NOMO-1 treated with DMSO at 0.1 percent for 48 hours (cell line): ENCODE measurements at regions not wholly inside any gene's neighbourhood (a gene's known extent, or its start where the extent isn't known, plus 50 kb on each side); places are given as distances from the start of the nearest gene placed in this dataset.

Experiments used
- DNase-seq: peaks from one replicate; lab custom pipeline; 2025; ENCODE audit not compliant: unreplicated experiment; lab: John Stamatoyannopoulos, UW

DNA sequence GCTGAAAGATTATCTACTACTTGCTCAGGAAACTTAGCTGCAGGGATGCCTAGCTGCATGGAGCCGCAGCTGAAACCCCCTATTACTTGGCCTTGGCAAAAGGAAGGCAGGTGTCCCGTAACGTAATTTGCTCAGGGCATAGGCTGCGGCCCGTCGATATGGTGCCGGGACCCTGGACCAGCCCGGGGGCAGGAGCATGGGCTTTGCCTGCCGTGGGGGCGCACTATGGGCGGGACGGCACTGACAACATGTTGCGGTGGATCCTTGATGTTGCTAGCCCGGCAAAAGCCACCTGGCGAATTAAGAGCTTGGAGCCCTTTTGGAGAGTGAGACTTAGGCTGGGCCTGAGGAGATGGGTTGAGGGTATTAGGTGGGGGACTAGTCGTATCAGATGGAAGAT, 1551.2 kb downstream of the AACS start:
- no peak for DNase-seq

DNA sequence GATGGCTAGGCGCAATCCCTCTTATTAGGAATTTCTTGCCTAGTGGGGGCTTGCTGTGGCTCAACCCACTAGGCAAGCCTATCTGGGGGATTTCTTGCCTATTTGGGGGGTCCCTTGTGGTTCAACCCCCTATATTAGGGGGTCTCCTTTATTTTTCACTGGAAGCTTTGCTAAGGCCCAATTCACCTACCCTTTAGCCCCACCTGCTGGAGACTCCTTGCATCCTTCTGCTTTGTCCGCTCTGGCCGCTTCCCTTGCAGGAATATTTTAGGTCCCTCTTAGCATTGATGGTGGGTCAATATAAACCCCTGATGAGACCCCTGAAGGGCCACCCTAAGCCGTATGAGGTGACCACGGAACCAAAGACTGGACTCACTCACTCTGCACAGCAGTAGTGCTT, 1552.1 kb downstream of the AACS start:
- DNase-seq, result no peak

DNA sequence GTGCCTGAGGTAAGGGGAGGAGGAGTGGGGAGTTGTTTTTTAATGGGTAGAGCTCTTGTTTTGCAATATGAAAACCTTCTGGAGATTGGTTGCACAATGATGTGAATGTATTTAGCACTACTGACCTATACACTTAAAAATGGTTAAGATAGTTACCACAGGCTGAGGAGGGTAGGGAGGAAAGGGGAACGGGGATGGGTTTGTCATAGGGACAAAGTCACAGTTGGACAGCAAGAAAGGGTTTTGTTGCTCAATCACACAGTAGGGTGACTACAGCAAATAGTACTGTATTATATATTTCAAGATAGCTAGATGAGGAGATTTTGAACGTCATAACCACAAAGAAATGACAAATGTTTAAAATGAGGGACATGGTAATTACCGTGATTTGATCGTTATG, 1562.4 kb downstream of the AACS start:
- DNase-seq, result peak; percentile 75

DNA sequence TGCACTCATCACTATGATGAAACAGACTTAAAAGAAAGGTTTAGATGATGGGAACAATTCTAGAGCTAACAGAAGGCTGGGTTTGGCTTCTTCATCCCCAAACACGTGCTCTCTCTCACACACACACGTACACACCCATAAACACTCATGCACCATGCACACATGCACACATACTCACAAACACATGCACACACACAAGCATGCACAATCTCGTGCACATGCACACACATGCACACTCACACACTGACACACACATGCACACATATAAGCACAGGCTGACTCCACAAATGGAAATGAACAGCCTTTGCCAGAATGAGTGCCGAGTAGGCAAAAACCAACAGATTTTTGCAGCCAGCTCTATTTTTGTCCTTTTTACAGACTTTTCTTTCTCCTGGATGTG, 1571.6 kb downstream of the AACS start:
- no peak for DNase-seq

DNA sequence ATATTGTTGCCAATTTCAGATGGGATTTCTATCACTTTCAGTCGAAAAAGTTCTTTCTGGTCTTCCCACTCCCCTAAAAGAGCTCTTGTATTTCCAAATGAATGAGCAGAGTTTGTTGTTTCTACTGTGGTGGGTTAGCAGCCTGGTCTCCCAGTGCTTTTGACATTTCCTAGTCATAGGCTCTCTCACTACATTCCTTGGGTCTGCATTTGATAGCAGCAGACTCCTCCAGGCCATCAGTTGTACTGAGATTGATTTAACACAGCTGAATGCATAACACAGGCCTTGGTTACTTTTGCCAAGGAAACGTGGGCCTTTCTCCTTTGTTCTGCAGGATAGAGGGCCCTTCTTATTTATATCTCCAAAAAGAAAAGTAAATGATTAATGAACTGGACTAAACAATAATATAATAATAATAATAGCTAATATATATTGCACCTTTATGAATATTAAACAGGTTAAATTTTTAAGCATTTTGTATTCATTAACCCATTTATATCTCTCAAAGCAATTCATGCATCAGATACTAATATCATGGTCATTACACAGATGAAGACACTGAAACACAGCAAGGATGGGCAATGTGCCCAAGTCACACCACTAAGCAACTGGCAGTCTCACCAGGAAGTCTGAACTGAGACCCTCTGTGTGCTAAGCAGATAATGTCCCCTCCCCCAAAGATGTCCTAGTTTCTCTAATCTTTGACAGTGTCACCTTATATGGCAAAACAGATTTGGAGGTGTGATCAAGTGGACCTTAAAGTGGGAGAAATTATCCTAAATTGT, 1579.2 kb downstream of the AACS start:
- DNase-seq, result no peak

DNA sequence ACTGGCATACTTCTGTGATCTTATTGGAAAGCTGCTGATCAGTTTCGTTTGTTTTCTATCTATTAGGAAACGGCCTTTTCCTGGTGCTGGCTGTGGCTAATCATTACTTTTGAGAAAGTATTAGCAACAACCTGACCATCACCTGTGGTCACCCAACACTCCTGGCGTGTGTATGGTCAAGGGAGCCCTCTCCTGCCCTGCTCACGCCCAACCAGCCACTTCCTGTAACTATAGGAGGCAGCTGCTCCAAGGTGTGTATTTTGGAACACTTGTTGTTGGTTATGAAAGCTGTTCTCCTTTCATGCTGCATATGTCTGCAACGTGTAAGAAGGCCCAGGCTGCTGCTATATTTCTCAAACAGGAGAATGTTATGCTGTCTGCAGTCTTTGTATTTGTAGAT, 1582.8 kb downstream of the AACS start:
- no peak for DNase-seq

DNA sequence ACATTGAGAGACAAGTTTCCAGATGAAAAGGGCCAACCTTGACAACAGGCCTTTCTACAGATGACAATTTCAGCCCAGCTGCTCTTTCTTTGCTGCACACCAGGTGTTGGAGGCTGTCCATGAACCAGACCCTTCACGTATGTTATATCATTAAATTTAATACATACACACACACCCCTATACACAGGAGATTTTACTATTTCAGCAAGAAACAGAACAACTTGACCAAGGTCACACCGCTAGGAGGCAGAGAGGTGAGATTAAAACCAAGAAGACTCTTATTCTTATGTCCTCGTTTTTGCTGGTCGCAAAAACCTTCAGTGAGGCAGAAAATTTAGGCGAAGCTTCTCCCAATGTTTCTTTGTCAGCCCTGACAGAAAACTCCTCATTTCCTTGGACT, 1585.9 kb downstream of the AACS start:
- DNase-seq, result no peak

DNA sequence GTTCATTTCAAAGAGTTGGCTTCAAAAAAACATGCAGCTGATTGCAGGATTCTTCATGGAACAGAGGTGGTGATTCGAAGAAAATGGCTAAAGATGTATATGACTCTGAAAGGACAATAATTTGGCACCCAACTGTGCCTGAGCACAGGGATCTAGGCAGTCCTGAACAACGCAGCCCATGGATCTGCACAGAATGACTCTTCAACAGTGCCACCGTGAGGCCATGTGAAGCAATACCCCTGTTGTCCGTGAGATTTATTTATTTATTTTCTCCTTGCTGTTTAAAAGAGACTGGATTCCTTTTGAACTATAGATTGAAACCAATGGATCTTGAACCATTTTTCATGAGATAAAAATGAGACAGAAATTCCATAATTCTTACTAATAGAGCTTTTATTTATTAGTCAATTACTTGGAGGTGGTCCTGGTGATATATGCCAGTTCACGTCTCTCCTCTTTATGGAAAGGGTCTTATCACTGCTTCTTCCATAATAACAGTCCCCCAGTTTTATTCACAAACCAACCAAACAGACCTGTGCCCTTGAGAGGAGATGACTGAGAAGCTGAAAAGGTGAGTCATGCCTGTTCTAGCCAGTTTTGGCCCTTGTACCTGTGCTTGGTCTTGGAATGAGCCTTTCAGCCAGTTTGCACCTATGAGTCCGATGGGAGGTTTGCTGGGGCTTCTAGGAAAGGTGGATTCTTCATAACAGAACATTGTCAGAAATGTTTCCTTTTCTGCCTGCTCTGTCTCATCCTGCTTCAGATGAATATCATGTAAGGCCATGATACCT, 1598.3 kb downstream of the AACS start:
- no peak for DNase-seq

DNA sequence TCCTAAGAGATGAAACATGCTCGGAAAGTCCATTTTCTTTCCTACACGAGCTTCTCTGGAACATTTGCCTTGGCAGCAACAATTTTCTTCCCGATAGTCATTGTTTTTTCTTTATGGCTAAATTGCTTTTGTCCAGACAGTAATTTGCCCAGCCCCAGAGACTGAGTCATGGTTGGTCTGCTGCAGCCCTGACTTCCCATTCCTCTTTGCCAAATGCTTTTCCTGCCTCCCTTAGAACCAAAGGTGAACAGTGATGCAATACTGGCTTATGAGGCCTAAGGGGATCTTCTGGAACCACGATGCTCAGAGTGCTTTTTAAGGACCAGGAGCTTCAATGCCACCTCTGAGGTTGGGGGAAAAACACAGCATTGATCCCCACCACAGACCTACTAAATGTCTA, 1599.6 kb upstream of the TMEM132C start:
- DNase-seq, result no peak

DNA sequence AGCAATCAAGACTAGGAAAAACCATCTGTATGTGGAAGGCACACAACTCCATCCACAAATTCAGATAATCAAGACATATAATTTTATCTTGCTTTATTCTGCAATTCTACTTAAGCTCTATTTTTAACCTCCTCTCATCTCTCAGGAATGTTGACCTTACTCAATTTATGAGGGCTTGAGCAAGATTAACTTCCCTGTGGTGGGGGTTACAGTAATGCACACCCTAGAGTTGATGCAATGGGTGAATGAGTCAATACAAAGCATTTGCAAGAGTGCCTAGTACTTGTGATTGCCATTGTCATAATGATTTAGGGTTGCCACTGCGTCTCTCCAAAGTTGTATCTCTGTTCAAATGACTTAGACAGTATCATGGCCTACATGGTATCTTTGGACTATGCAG, 1598.4 kb upstream of the TMEM132C start:
- DNase-seq, result peak; percentile 72

DNA sequence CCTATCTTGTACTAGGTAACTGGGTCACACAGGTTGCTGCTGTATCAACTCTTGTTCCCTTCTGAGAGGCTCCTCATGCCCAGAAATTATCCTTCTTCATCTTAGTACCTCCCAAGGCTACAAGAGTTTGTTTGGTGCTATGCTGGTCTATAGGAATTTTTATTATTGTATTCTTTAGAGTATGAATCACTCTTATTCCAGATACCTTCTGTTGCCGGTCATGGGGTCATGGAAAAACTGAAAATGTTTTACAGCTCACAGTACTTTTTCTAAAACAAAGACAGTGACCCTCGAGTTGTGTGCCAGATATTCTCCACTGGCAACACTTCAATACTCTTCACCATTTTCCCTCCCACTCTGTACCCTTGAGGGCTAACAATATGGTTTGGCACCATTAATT, 1598.0 kb upstream of the TMEM132C start:
- no peak for DNase-seq

DNA sequence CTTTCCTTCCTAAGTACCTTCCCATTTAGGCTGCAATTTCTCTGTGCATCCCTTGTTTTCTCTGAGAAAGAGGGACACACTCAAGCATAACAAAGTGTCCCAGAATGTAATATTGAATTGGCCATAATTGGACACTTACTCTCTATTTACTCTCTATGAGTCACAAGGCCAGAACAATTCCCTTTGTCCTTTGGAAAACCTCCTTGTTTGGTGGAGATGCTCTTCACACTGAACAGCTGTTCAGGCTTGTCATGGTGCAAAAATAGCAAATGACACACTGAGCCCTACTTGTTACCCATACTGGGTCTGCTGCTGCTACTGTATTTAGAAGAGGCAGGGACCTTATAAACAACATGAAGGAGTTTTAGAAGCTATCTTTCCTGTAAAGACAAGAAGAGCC, 1590.5 kb upstream of the TMEM132C start:
- DNase-seq, result no peak

DNA sequence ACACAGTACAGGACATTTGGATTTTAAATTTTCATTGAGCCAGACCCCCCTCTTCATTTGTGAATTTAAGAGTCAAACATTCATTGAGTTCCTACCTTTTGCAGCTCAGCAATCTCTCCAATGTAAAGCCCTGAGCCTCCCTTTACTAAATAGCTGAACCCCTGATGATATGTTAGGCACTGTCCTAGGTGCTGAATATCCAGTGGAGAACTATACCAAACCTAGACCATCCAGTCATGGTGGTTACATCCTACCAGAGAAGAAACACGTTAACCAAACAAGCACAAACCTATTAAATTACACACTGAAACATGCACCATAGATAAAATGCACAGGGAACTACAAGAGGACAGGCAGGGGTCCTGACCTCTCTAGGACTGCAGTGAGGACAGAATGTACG, 1585.3 kb upstream of the TMEM132C start:
- no peak for DNase-seq

DNA sequence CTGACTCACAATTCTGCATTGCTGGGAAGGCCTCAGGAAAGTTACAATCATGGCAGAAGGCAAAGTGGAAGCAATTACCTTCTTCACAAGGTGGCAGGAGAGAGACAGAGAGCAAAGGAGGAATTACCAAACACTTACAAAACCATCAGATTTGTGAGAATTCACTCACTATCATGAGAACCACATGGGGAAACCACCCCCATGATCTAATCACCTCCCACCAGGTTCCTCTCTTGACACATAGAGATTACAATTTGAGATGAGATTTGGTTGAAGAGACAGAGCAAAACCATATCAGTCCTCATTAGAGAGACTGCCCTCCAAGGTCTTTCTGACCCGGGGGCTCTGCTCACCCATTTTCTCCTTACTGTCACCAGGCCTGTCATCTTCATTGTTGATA, 1582.3 kb upstream of the TMEM132C start:
- no peak for DNase-seq

DNA sequence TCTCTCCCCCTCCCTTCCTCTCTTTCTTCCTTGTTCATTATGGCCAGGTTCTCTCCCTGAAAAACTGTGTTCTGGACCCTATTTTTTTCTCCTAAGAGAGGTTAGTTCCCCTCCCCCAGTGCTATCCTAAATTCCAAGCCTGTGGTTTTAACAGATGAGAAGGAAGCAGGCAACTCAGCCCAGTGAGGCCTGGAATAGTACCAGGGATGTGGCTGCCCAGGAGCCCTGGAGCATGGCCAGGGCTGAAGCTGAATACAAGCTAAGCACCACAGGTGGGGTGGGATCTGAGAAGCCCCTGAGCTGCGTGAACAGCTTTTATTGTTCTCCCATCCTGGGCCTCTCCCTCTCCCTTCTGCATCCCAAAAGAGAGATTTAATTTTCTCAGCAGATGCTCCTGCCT, 1581.3 kb upstream of the TMEM132C start:
- no peak for DNase-seq

DNA sequence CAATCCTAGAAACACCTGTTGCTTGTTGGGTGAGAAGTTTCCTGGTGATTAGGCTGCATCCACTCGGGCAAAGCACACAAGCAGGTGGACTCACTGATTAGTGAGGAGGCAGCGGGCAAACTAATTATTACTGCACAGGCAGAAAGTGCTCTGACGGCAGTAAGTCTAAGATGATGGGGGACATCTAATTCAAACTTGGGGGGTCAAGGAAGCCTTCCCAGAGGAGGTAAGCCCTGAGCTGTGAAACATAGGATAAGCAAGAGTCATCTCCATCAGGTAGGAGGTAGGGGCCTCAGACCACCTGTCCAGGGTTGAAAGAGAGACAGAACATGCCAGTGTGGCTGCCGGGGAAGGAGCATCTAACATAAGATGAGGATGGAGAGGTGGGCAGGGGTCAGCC, 1578.4 kb upstream of the TMEM132C start:
- no peak for DNase-seq

DNA sequence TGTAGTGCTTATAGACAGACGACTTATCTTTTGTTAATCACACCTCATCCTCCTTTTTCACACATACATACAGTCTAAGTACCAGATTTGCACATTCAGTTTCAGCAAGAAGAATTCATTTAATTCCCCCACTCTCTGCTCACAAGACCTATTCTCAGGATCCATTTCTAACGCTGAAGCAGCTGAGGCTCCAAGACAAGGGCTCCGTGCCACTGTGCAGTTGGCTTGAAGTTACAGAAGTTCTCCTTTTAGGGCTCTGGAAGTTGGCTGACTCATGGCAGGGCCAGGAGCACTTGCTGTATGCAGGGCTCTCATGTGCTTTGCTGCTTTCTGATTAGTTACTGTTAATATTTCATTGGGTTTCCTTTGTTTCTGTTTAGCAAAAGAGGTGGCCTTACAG, 1566.9 kb upstream of the TMEM132C start:
- DNase-seq, result no peak

DNA sequence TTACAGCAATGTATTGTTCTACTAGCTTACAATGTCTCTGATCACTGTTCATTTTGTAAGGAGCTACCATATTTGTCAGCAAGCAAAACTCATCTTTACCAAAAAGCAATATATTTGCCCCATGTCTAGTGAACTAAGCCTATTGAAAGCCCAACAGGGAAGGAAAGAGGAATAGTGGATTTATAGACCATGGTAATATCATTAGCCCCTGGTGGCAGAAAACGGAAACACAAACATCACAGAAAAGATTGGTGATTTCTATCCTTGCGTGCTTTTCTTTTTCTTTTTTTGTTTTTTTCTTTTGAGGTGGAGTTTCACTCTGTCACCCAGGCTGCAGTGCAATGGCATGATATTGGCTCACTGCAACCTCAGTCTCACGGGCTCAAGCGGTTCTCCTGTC, 1562.4 kb upstream of the TMEM132C start:
- no peak for DNase-seq

DNA sequence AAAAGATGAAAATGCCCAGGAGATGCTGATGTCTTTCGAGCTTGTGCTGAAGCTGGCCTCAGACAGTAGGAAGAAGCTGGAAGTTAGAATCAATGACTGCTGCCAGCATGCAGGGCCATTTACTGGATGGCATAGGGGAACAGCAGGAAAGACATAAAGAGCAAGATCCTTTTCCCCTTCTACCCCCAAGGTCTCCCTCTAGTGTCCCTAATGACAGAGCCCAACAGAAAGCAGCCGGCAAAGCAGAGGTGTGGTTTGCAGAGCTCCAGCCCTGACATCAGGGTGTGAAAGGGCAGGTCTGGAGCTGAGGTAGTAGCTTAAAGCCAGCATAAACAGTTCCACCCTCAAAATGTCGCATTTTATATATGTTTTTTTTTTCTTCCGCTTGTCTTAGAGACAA, 1560.7 kb upstream of the TMEM132C start:
- DNase-seq, result no peak

DNA sequence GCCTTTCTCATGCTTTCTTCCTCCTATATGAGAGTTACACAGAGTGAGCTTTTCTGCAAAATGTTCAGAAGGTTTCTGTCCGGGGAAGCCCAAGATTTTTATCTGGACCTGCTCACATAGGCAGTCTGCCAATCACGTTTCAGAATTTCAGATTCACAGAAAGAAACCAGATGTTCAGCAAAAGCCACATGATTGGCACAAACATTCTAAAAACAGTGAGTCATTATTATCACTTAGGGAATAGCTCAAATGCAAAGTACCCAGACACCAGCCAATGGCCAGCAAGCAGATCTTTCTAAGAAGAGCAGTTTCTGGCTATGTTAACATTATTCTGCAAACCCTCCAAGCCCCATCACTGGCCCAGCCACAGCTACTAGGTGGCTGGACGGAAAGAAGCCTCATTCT, 1558.5 kb upstream of the TMEM132C start:
- DNase-seq, result no peak

DNA sequence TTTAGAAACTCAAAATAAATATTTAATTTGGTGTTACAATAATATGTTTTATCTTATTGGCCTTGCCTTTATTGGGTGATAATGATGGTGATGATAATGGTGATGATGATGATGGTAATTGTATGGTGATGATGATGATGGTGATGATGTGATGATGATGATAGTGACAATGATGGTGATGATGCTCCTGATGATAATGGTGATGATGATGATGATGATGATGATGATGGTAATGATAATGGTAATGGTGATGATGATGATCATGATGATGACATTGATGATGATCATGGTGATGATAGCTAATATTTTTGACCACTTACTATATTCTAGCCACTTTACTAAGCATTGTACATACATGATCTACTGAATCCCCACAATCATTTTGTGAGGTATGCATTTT, 1548.6 kb upstream of the TMEM132C start:
- no peak for DNase-seq

DNA sequence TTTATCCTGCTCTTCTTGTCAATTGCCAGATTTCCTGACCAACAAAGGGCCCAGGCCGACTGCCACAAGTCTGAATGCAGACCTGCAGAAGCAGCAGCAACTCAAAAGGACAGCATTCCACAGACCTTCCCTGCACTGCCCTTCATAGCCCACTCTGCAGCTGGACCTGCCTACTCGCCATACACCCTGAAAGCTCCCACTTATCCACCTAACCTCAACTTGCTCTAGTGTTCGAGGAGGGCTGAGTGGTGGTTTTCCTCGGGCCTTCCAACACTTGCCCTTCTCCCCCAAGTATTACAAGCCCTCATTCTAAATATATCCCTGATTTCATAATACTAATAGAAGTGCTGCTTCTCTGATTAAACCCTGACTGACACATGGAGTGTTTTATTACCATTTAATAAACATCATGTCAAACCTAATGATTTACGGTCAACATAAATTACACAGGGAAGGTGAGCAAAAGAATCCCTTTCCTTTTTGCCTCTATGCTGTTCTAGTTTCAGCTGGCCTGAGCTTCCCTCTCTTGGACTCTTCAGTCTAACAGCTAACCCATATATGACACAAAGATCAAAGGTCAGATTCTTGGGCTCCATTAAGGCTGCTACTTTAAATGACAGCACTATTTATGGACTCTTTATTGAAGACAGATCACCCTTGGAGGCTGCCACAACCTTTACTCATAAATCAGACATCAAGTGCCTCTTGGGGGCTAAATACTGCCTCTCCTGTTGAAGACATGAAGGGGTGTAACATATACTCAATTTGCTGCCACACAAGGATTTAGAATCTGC, 1546.9 kb upstream of the TMEM132C start:
- DNase-seq, result no peak
